CD4-positive, CD25-positive, alpha-beta regulatory T cell (primary cell): ENCODE measurements at regions not wholly inside any gene's neighbourhood (a gene's known extent, or its start where the extent isn't known, plus 50 kb on each side); places are given as distances from the start of the nearest gene placed in this dataset.

Source experiments
- ATAC-seq, 2 donors: fragments of 150-1000 bp; cut with Tn5 transposase; one replicate each; pipeline ENCODE4 v1.10.0; 2021; ENCODE audit warnings: low read depth in 2 of 2, moderate number of reproducible peaks in 2 of 2, moderate library complexity in 1 of 2
- DNase-seq, 3 donors: peaks; one replicate each; pipeline versions ENCODE4 v3.0.0 to v3.0.0-alpha.2; 2012 to 2022; ENCODE audit warnings: mixed read lengths in 1 of 3
- H3K27ac ChIP-seq: one replicate; pipeline ENCODE4 v1.7.0; 2013; ENCODE audit warnings: mild to moderate bottlenecking, low read length; ENCODE audit not compliant: insufficient read depth, poor library complexity, severe bottlenecking
- H3K27me3 ChIP-seq: one replicate; pipeline ENCODE4 v1.7.0; 2013; ENCODE audit warnings: low read length; ENCODE audit not compliant: control insufficient read depth, insufficient read depth
- H3K36me3 ChIP-seq: one replicate; pipeline ENCODE4 v1.7.0; 2013; ENCODE audit warnings: mild to moderate bottlenecking, low read length, moderate library complexity; ENCODE audit not compliant: control insufficient read depth, insufficient read depth
- H3K4me1 ChIP-seq: 2 replicates; pipeline ENCODE4 v1.7.0; 2013; ENCODE audit warnings: mild to moderate bottlenecking, low read length; ENCODE audit not compliant: insufficient read depth, control insufficient read depth, poor library complexity, severe bottlenecking
- H3K4me3 ChIP-seq: one replicate; pipeline ENCODE4 v1.7.0; 2013; ENCODE audit warnings: low read depth, mild to moderate bottlenecking, low read length, moderate library complexity
- H3K9me3 ChIP-seq, 2 experiments: 1 replicate in 1 of 2; 2 replicates in 1 of 2; pipeline ENCODE4 v1.7.0; 2013; ENCODE audit warnings: low read length in 2 of 2, mild to moderate bottlenecking in 1 of 2, moderate library complexity in 1 of 2; ENCODE audit not compliant: control insufficient read depth in 2 of 2
- H3K27ac Mint-ChIP-seq, 3 donors: one replicate each; pipeline ENCODE4 v1.8.0; 2020 to 2022; ENCODE audit warnings: mild to moderate bottlenecking in 3 of 3, mixed read lengths in 3 of 3, moderate library complexity in 2 of 3
- H3K27me3 Mint-ChIP-seq: one replicate; pipeline ENCODE4 v1.8.0; 2022; ENCODE audit warnings: mild to moderate bottlenecking, mixed read lengths
- H3K36me3 Mint-ChIP-seq: one replicate; pipeline ENCODE4 v1.8.0; 2020; ENCODE audit warnings: mixed read lengths
- H3K4me1 Mint-ChIP-seq, 4 donors: one replicate each; pipeline ENCODE4 v1.8.0; 2020 to 2022; ENCODE audit warnings: mixed read lengths in 4 of 4, mild to moderate bottlenecking in 1 of 4
- H3K4me3 Mint-ChIP-seq, 4 donors: one replicate each; pipeline ENCODE4 v1.8.0; 2020 to 2022; ENCODE audit warnings: mild to moderate bottlenecking in 4 of 4, mixed read lengths in 4 of 4, moderate library complexity in 3 of 4
- H3K9me3 Mint-ChIP-seq, 7 donors: one replicate each; pipeline ENCODE4 v1.8.0; 2020 to 2022; ENCODE audit warnings: mixed read lengths in 7 of 7, mild to moderate bottlenecking in 3 of 7, moderate library complexity in 2 of 7

DNA sequence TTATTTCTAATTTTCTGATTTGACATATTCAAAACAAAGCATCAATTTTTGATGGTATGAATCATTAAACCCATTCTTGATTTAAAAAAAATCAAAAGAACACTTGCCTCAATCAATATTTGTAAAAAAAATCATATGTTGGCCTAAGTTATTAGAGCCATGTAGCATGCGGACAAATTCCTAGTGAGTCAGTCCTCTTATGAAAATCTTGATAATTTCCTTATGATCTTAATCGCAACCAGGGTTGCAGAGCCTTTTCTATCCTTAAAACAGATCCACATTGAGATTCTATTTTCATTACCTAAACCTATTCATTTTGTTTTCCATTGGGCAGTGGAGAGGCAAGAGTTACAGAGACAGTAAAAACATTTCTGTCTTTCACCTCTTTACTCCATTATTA lies 203.2 kb downstream of the ARL4A start:
- Mint-ChIP-seq H3K27ac (no peak overlapping the region), H3K9me3 (no peaks in the 10 kb centered on the region), H3K4me1 (no peaks in the 10 kb centered on the region), H3K36me3 (no peaks in the 10 kb centered on the region), H3K27me3 (no peaks in the 10 kb centered on the region), H3K4me3 (no peak overlapping the region)
- DNase-seq = no peak
- Histone ChIP-seq H3K36me3 (no peaks in the 10 kb centered on the region), H3K4me3 (no peak overlapping the region), H3K4me1 (no peaks in the 10 kb centered on the region), H3K9me3 (no peaks in the 10 kb centered on the region), H3K27ac (no peak overlapping the region), H3K27me3 (no peaks in the 10 kb centered on the region)
- ATAC-seq = no peak

DNA sequence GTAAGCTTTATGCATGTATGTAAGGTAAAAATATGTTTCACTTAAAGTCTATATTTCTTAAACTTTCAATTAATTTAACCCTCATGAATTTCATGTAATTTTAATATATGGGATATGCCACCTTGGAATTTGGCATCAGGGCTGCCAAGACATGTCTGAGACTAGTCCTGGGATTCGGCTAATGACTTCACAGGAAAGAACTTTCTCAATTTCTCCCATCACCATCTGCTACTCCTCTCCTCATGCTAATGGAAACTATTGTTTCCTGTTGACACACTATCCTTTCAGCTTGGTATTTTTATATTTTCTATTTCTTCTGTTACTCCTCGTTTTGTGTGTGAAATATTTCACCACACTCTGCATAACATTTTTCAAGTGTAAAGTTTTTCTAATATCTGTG lies 205.9 kb downstream of the ARL4A start:
- no peak for ATAC-seq
- Mint-ChIP-seq H3K4me3 (no peak overlapping the region), H3K4me1 (no peaks in the 10 kb centered on the region), H3K9me3 (no peaks in the 10 kb centered on the region), H3K36me3 (no peaks in the 10 kb centered on the region), H3K27ac (no peak overlapping the region), H3K27me3 (no peaks in the 10 kb centered on the region)
- H3K27me3 ChIP-seq = no peaks in the 10 kb centered on the region
- no peaks in the 10 kb centered on the region for H3K9me3 ChIP-seq
- no peaks in the 10 kb centered on the region for H3K4me1 ChIP-seq
- no peak for DNase-seq
- H3K4me3 ChIP-seq = no peak overlapping the region
- H3K36me3 ChIP-seq = no peaks in the 10 kb centered on the region
- H3K27ac ChIP-seq = no peak overlapping the region

DNA sequence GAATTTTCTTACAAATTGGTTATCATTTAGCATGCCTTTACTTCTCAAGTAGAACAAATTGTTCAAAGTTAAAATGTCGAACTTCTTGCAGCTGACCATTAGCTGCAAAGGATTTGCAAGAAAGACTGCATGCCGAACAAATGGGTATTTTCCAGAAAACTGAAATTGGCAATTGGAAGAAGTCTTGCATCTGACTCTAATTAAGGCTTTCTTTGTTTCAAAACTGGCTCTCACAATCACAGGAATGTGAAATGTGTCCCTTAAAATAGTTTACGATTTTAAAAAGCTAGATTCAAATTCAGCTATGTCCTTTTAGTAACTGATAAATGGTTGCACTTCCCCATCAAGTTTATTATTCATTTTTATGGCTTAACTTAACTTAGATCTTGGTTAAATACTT lies 207.9 kb downstream of the ARL4A start:
- Mint-ChIP-seq H3K4me3 (no peak overlapping the region), H3K4me1 (no peaks in the 10 kb centered on the region), H3K27me3 (no peaks in the 10 kb centered on the region)

DNA sequence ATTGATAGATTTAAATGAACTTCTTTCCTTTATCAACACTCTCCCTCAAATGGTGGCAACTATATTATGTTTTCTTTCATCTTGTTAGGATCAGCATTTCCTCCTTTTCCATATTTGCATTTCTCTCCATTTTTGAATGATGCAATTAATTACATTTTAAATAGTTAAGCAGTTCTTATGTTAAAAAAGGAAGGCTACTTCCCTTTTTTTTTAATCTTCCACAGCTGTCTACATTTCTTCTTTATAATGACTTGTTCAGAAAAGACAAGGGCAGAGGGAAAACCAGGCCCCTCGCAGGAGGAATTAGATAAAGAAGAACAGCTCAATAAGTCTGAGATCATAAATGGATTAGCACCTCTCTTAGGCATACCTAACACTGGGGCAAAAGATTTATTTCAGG lies 208.9 kb downstream of the ARL4A start:
- no peak for DNase-seq
- Mint-ChIP-seq H3K36me3 (no peaks in the 10 kb centered on the region), H3K27me3 (no peaks in the 10 kb centered on the region), H3K27ac (no peak overlapping the region), H3K4me1 (no peaks in the 10 kb centered on the region), H3K4me3 (no peak overlapping the region), H3K9me3 (no peaks in the 10 kb centered on the region)
- Histone ChIP-seq H3K9me3 (no peaks in the 10 kb centered on the region), H3K36me3 (no peaks in the 10 kb centered on the region), H3K4me1 (no peaks in the 10 kb centered on the region), H3K27ac (no peak overlapping the region), H3K4me3 (no peak overlapping the region), H3K27me3 (no peaks in the 10 kb centered on the region)
- no peak for ATAC-seq

More for the DNA sequence above, 207.9 kb downstream of the ARL4A start:
- Histone ChIP-seq H3K27me3 (no peaks in the 10 kb centered on the region), H3K4me1 (no peaks in the 10 kb centered on the region), H3K27ac (no peak overlapping the region), H3K4me3 (no peak overlapping the region), H3K9me3 (no peaks in the 10 kb centered on the region), H3K36me3 (no peaks in the 10 kb centered on the region)
- H3K9me3 Mint-ChIP-seq = no peaks in the 10 kb centered on the region
- no peaks in the 10 kb centered on the region for H3K36me3 Mint-ChIP-seq
- DNase-seq (no peak), ATAC-seq (no peak)
- no peak overlapping the region for H3K27ac Mint-ChIP-seq

DNA sequence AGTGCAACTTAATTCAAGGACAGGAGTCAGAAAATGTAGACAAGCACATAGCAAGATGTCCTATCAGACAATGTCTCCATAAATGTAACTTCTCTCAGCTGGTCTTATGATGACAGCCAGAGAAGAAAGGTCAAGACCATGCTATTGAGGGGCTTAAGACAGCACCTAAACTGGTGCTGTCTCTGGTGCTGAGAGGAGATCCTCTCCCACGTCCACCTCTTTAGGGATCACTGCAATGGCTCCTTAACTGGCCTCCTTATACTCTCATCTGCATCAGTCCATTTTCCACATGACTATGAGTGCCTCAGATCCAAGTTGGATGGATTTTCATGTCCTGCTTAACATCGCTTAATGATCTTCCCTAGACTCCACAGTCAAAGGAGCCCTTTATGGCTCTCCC lies 210.6 kb downstream of the ARL4A start:
- H3K4me1 Mint-ChIP-seq = no peaks in the 10 kb centered on the region
- no peak for ATAC-seq
- Histone ChIP-seq H3K4me1 (no peaks in the 10 kb centered on the region), H3K36me3 (no peaks in the 10 kb centered on the region), H3K9me3 (no peaks in the 10 kb centered on the region), H3K27me3 (no peaks in the 10 kb centered on the region), H3K27ac (no peak overlapping the region), H3K4me3 (no peak overlapping the region)
- no peaks in the 10 kb centered on the region for H3K27me3 Mint-ChIP-seq
- H3K36me3 Mint-ChIP-seq = no peaks in the 10 kb centered on the region
- H3K4me3 Mint-ChIP-seq = no peak overlapping the region
- no peaks in the 10 kb centered on the region for H3K9me3 Mint-ChIP-seq
- DNase-seq = no peak
- no peak overlapping the region for H3K27ac Mint-ChIP-seq

DNA sequence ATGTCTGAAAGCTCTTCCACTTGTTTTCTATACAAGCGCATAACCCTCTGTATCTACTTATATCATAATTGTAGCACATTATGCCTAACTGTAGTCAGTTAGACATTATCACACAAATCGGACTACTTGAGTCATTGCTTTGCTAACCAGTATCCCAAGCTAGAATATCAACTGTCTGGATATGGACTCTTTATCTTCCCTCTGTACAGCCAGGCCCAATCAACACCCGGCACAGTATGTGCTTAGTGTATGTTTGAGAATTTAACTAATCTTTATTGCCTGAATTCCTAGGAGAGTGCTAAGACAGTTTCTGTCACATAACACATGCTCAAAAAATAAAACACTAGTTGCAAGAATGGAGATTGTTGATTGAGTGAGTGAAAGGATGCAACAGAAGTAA lies 211.2 kb downstream of the ARL4A start:
- DNase-seq (no peak), ATAC-seq (no peak)
- no peaks in the 10 kb centered on the region for H3K4me1 ChIP-seq
- no peaks in the 10 kb centered on the region for H3K9me3 ChIP-seq
- Mint-ChIP-seq H3K4me1 (no peaks in the 10 kb centered on the region), H3K9me3 (no peaks in the 10 kb centered on the region), H3K36me3 (no peaks in the 10 kb centered on the region), H3K27me3 (no peaks in the 10 kb centered on the region), H3K27ac (no peak overlapping the region), H3K4me3 (no peak overlapping the region)
- H3K27me3 ChIP-seq = no peaks in the 10 kb centered on the region
- H3K4me3 ChIP-seq = no peak overlapping the region
- H3K27ac ChIP-seq = no peak overlapping the region
- H3K36me3 ChIP-seq = no peaks in the 10 kb centered on the region

DNA sequence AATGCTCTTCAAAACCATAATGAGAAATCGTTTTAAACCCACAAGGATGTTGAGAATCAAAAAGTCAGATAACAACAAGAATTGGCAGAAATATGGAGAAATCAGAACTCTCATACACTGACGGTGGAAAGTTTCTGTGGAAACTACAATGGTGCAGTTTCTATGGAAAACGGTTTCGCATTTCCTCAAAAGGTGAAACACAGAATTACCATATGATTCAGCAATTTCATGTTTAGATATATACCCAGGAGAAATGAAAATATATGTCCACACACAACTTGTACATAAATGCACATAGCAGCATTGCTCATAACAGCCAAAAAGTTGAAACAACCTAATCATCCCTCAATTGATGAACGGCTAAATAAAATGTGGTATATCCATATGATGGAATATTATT lies 218.2 kb downstream of the ARL4A start:
- Mint-ChIP-seq H3K27ac (no peak overlapping the region), H3K36me3 (no peaks in the 10 kb centered on the region), H3K9me3 (no peaks in the 10 kb centered on the region), H3K4me1 (no peaks in the 10 kb centered on the region), H3K27me3 (peaks cover 7% of the 10 kb centered on the region), H3K4me3 (no peak overlapping the region)
- Histone ChIP-seq H3K36me3 (no peaks in the 10 kb centered on the region), H3K4me3 (no peak overlapping the region), H3K27me3 (no peaks in the 10 kb centered on the region), H3K27ac (no peak overlapping the region), H3K9me3 (no peaks in the 10 kb centered on the region), H3K4me1 (no peaks in the 10 kb centered on the region)
- DNase-seq (no peak), ATAC-seq (no peak)

DNA sequence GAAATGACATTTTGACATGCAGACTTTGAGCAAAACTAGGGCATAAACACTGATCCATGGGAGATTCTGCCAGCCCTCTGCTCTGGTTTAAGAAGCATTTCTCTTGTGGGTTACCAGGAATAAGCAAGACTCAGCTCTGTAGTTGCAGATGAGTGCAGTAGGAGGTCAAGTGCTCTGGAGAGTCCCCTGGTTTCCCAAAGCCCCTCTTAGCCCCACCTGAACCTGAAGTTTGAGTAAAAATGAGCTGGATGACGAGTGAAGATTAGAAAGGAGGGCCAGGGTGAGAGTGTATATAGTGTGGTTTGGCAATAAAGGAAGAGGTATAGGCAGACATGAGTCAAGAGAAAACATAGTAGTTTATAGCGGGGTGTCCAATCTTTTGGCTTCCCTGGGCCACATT lies 220.3 kb downstream of the ARL4A start:
- DNase-seq = no peak
- Histone ChIP-seq H3K9me3 (no peaks in the 10 kb centered on the region), H3K4me1 (no peaks in the 10 kb centered on the region), H3K4me3 (no peak overlapping the region), H3K36me3 (no peaks in the 10 kb centered on the region), H3K27ac (no peak overlapping the region), H3K27me3 (no peaks in the 10 kb centered on the region)
- H3K36me3 Mint-ChIP-seq = no peaks in the 10 kb centered on the region
- no peaks in the 10 kb centered on the region for H3K9me3 Mint-ChIP-seq
- no peak overlapping the region for H3K4me3 Mint-ChIP-seq
- no peak for ATAC-seq
- H3K27me3 Mint-ChIP-seq = peaks cover 7% of the 10 kb centered on the region
- no peaks in the 10 kb centered on the region for H3K4me1 Mint-ChIP-seq
- no peak overlapping the region for H3K27ac Mint-ChIP-seq
